GM12878 (cell line): ENCODE measurements at regions not wholly inside any gene's neighbourhood (a gene's known extent, or its start where the extent isn't known, plus 50 kb on each side); places are given as distances from the start of the nearest gene placed in this dataset.
A peak's percentile ranks its signal among the peaks of the same experiment; 100 is the strongest.

ENCODE experiments used
- ATAC-seq: fragments of 200-7000 bp; cut with Tn5 transposase; 3 replicates; pipeline ENCODE4 v1.9.1; 2020; ENCODE audit warnings: mild to moderate bottlenecking, moderate library complexity
- BruUV-seq: library from RNA; stranded (reverse); fragments of 400-500 nt; replicated peaks from 2 replicates; lab custom pipeline; 2021; lab: Mats Ljungman, UMichigan
- CTCF ChIA-PET: fragments of 300-600 bp; sonication (Branson Sonifier 250); formaldehyde crosslinking; extraction: SDS; loops from one replicate; lab custom pipeline; 2021; ENCODE audit warnings: inconsistent platforms; lab: Yijun Ruan, JAX
- POLR2A ChIA-PET: fragments of 350-600 bp; formaldehyde crosslinking; extraction: SDS; loops from one replicate; lab custom pipeline; 2021; ENCODE audit warnings: inconsistent platforms; lab: Charles Lee
- RAD21 ChIA-PET: fragments of 300-600 bp; sonication (Branson Sonifier 250); formaldehyde crosslinking; loops from one replicate; lab custom pipeline; 2023; ENCODE audit warnings: antibody characterized with exemption; ENCODE audit not compliant: unreplicated experiment; lab: Charles Lee
- SMC1A ChIA-PET: fragments of 300-600 bp; sonication (Branson Sonifier 250); formaldehyde crosslinking; loops from one replicate; lab custom pipeline; 2023; ENCODE audit not compliant: unreplicated experiment, uncharacterized antibody; lab: Charles Lee
- DNase-seq: peaks from one replicate; pipeline ENCODE4 v3.0.0-alpha.2; 2011; ENCODE audit warnings: low read depth, low spot score
- FAIRE-seq: peaks from 3 replicates; lab custom pipeline; 2011; peaks lifted over from hg19 to GRCh38; lab: Jason Lieb, UNC
- H2AFZ ChIP-seq: 2 replicates; pipeline ENCODE4 v1.6.0; 2011; ENCODE audit warnings: low read depth, low read length, control low read depth; ENCODE audit not compliant: control insufficient read depth
- H3K27ac ChIP-seq: 2 replicates; pipeline ENCODE4 v1.5.1; 2011; ENCODE audit warnings: control low read depth; ENCODE audit not compliant: control insufficient read depth, insufficient read depth
- H3K27me3 ChIP-seq, 2 experiments: replicated peaks in 1 of 2; 2 replicates each; pipeline versions ENCODE4 v1.6.0 to v1.6.1; 2011; ENCODE audit warnings: low read length in 1 of 2; ENCODE audit not compliant: control insufficient read depth in 2 of 2, insufficient read depth in 2 of 2
- H3K36me3 ChIP-seq, 2 experiments: 2 replicates each; pipeline ENCODE4 v1.5.1; 2011; ENCODE audit warnings: low read length in 1 of 2; ENCODE audit not compliant: control insufficient read depth in 2 of 2, insufficient read depth in 2 of 2
- H3K4me1 ChIP-seq: 2 replicates; pipeline ENCODE4 v1.6.1; 2011; ENCODE audit warnings: mild to moderate bottlenecking, low read length, moderate library complexity, mixed read lengths; ENCODE audit not compliant: control insufficient read depth, insufficient read depth
- H3K4me2 ChIP-seq: 2 replicates; pipeline ENCODE4 v1.6.0; 2011; ENCODE audit warnings: control low read depth; ENCODE audit not compliant: control insufficient read depth, insufficient read depth
- H3K4me3 ChIP-seq: fragments of 200-600 bp; sonication (generic); 2 replicates; pipeline ENCODE4 v1.5.1; 2016
- H3K79me2 ChIP-seq: 2 replicates; pipeline ENCODE4 v1.6.0; 2011; ENCODE audit warnings: low read length; ENCODE audit not compliant: control insufficient read depth, insufficient read depth
- H3K9ac ChIP-seq: 2 replicates; pipeline ENCODE4 v1.8.0; 2011; ENCODE audit warnings: low read length, control low read depth, mixed read lengths; ENCODE audit not compliant: control insufficient read depth, insufficient read depth
- H3K9me3 ChIP-seq: replicated peaks from 3 replicates; pipeline ENCODE4 v1.5.1; 2011; ENCODE audit warnings: mild to moderate bottlenecking, low read length; ENCODE audit not compliant: control insufficient read depth, insufficient read depth
- H4K20me1 ChIP-seq: 2 replicates; pipeline ENCODE4 v1.6.0; 2011; ENCODE audit not compliant: control insufficient read depth, insufficient read depth
- ASH2L ChIP-seq: fragments of 300-600, 200-600 bp; sonication (generic); IDR thresholded peaks from 2 replicates; pipeline ENCODE4 v1.6.1; 2017; ENCODE audit warnings: low read depth, mild to moderate bottlenecking, borderline replicate concordance
- CREM ChIP-seq: IDR thresholded peaks from 2 replicates; pipeline ENCODE4 v1.6.1; 2014; ENCODE audit warnings: antibody characterized with exemption, low read depth
- FOXM1 ChIP-seq: IDR thresholded peaks from 2 replicates; pipeline ENCODE4 v1.6.1; 2012; ENCODE audit warnings: low read depth, mild to moderate bottlenecking, inconsistent platforms, low read length, moderate library complexity
- IKZF1 ChIP-seq: fragments of 450-650 bp; conservative IDR thresholded peaks from 2 replicates; pipeline ENCODE4 v1.6.1; 2017; ENCODE audit warnings: antibody characterized with exemption, mild to moderate bottlenecking
- JUNB ChIP-seq: IDR thresholded peaks from 2 replicates; pipeline ENCODE4 v1.6.1; 2016; ENCODE audit warnings: antibody characterized with exemption, mild to moderate bottlenecking
- MYB ChIP-seq: fragments of 150-350 bp; IDR thresholded peaks from 2 replicates; pipeline ENCODE4 v1.6.1; 2014; ENCODE audit warnings: mild to moderate bottlenecking, low read depth, low read length, borderline replicate concordance
- POLR2AphosphoS5 ChIP-seq: IDR thresholded peaks from 2 replicates; pipeline ENCODE4 v1.6.1; 2011; ENCODE audit warnings: mild to moderate bottlenecking, low read length, inconsistent platforms
- POU2F2 ChIP-seq: IDR thresholded peaks from 3 replicates; pipeline ENCODE4 v1.6.1; 2011; ENCODE audit warnings: low read depth, mild to moderate bottlenecking, low read length, borderline replicate concordance
- RELA ChIP-seq: fragments of 450-650 bp; IDR thresholded peaks from 2 replicates; pipeline ENCODE4 v1.8.0; 2014; ENCODE audit warnings: borderline replicate concordance; ENCODE audit not compliant: partially characterized antibody
- SMC3 ChIP-seq: IDR thresholded peaks from 2 replicates; pipeline ENCODE4 v1.6.1; 2011; ENCODE audit warnings: low read length, improper control_type of control experiment, borderline replicate concordance
- SREBF2 ChIP-seq: IDR thresholded peaks from 2 replicates; pipeline ENCODE4 v1.6.1; 2012; ENCODE audit warnings: mild to moderate bottlenecking, low read length
- TCF12 ChIP-seq: IDR thresholded peaks from 2 replicates; pipeline ENCODE4 v1.6.1; 2011; ENCODE audit warnings: low read depth, mild to moderate bottlenecking, low read length
- ZNF622 ChIP-seq: fragments of 450-650 bp; IDR thresholded peaks from 2 replicates; pipeline ENCODE4 v1.6.1; 2017; ENCODE audit warnings: mild to moderate bottlenecking, inconsistent platforms
- WGBS: methylation state at CpG from one replicate; pipeline ENCODE4 v1.1.6; 2016; ENCODE audit warnings: low lambda C conversion rate; ENCODE audit not compliant: insufficient replicate concordance, insufficient coverage; ENCODE audit errors: missing lambda C conversion rate; 5-methylcytosine and 5-hydroxymethylcytosine counted together
- in situ Hi-C: fragments of 300-500 bp; cut with MboI; formaldehyde crosslinking; loops from 9 replicates; pipeline ENCODE4 v1.14.3; 2018; ENCODE audit warnings: mixed read lengths
- intact Hi-C: fragments of 100-400 bp; cut with micrococcal nuclease; formaldehyde crosslinking; loops from one replicate; pipeline ENCODE4 v1.14.2; 2022; ENCODE audit not compliant: unreplicated experiment

DNA sequence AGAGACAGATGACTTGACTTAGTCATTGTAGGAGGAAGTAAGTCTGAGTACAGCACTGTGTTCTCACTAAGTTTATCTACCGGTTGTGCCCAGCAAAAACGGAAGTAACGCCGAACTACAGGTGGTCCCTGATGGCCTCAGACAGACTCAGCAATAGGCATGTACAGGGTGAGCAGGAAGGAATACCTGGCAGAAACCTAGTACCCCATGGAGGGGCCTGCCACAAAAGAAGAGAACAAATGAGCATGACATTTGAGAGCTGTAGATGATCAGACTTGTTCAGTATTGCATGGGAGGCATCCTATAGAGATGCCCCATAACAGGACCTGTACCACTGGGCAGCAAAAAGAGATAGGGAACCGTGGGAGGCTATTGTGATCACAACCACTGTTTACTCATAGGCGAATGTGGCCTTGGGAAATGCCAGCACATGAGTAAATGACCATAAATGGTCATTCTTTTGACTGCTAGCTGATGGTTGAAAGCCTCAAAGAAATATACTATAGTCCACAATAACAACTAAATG, 106.4 kb upstream of the TAB2 start (continued):
- TF ChIP-seq ASH2L (no peak), TCF12 (0 out of 2 replicates have a peak, but pooled peaks have one; percentile 47), CREM (peak; percentile 9; the same call in 1 of the 2 replicates), POU2F2 (no peak), POLR2AphosphoS5 (no peak), IKZF1 (no peak), MYB (no peak), FOXM1 (no peak), SMC3 (no peak), ZNF622 (no peak)

DNA sequence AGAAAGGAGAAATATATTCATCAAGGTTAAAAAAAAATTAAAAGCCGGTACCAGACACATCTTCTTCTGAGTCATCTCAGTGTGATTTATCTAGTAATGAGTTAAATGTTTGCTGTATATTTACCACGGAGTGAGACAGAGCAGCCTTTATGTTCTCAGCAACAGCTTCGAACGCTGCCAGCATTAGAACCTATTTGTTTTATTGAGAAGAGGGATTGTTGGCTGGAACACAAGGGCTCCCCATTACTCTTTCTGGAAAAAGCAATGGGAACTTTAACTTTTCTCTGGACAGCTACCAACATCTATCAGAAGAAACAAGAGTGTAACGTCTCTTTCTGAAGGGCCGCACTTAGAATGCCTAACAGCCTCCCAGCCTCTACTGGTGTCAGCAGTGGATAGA, 105.3 kb upstream of the TAB2 start:
- ATAC-seq = peak; percentile 23; the same call in 2 of the 3 replicates
- Histone ChIP-seq H4K20me1 (no peaks in the 10 kb centered on the region), H2AFZ (no peak overlapping the region; the same call in 1 of the 2 replicates), H3K36me3 (no peaks in the 10 kb centered on the region), H3K27me3 (no peaks in the 10 kb centered on the region), H3K4me1 (peaks cover 46% of the 10 kb centered on the region), H3K4me3 (no peak overlapping the region), H3K4me2 (peak overlapping the region; percentile 85), H3K9me3 (no peaks in the 10 kb centered on the region), H3K27ac (peak overlapping the region; percentile 54), H3K9ac (no peak overlapping the region), H3K79me2 (no peaks in the 10 kb centered on the region)
- no TSS peak for BruUV-seq
- ChIA-PET SMC1A (interaction anchor here (0.6 to 11.2 kb wide), 23 partner anchors 8 to 1543 kb away, joined by 3 to 116 read pairs (median 5); partner anchors contain the start of gene TAB2), RAD21 (interaction anchor here (0.9 to 3.8 kb wide), 11 partner anchors 11 to 271 kb away, joined by 3 to 20 read pairs (median 3); no protein-coding TSS in a partner anchor), POLR2A (interaction anchor here (1.0 to 1.5 kb wide), 3 partner anchors 23 to 209 kb away, joined by 3 to 4 read pairs (median 4); no protein-coding TSS in a partner anchor), CTCF (interaction anchor here (1.1 to 3.3 kb wide), 3 partner anchors 19 to 220 kb away, joined by 4 to 10 read pairs (median 5); no protein-coding TSS in a partner anchor)
- TF ChIP-seq RELA (no peak), JUNB (peak; percentile 37; the same call in 1 of the 2 replicates), SREBF2 (no peak)
- in situ Hi-C loops = no loop called here
- no peak for FAIRE-seq
- 19% methylated on average over 6 of the region's 6 CpGs for WGBS
- intact Hi-C loops = loop anchor here (2.0 to 5.0 kb wide), 3 partner anchors 65 to 130 kb away; no protein-coding TSS in a partner anchor
- DNase-seq = no peak
